ENCODE measurements at regions not wholly inside any gene's neighbourhood (a gene's known extent, or its start where the extent isn't known, plus 50 kb on each side); places are given as distances from the start of the nearest gene placed in this dataset.

DNA sequence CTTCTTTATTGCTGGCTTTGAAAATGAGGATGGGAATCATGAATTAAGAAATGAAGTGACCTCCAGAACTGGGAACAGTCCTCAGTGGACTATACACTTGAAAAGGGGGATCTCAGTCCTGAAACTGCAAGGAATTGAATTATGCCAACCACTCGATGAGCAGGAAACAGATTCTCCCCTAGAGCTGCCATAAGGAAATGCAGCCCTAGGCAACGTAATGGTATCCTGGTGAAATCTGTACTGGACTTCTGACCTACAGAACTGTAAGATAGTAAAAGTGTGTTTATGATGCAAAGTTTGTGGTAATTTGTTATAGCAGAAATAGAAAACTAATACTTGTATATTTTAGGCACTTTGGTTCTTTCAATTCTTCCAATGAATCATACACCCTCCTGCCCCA lies 236.4 kb upstream of the TAC1 start:
- 78% methylated on average over 2 of the region's 2 CpGs for WGBS, 2 donors (ENCODE audit: low coverage in 1 of 2)
- H3K4me1 ChIP-seq: no peaks in the 10 kb centered on the region
- H3K4me3 ChIP-seq: no peak overlapping the region
- no peaks in the 10 kb centered on the region for H3K36me3 ChIP-seq
- no peak overlapping the region for H3K27ac ChIP-seq
- no peak for ATAC-seq
- H3K9me3 ChIP-seq: no peaks in the 10 kb centered on the region
- H3K27me3 ChIP-seq: no peaks in the 10 kb centered on the region
- TF ChIP-seq EP300 (IDR thresholded peaks at IDR 0.05): no peak
- TF ChIP-seq, protein P1, sequence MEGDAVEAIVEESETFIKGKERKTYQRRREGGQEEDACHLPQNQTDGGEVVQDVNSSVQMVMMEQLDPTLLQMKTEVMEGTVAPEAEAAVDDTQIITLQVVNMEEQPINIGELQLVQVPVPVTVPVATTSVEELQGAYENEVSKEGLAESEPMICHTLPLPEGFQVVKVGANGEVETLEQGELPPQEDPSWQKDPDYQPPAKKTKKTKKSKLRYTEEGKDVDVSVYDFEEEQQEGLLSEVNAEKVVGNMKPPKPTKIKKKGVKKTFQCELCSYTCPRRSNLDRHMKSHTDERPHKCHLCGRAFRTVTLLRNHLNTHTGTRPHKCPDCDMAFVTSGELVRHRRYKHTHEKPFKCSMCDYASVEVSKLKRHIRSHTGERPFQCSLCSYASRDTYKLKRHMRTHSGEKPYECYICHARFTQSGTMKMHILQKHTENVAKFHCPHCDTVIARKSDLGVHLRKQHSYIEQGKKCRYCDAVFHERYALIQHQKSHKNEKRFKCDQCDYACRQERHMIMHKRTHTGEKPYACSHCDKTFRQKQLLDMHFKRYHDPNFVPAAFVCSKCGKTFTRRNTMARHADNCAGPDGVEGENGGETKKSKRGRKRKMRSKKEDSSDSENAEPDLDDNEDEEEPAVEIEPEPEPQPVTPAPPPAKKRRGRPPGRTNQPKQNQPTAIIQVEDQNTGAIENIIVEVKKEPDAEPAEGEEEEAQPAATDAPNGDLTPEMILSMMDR (IDR thresholded peaks at IDR 0.05): no peak
- TF ChIP-seq POLR2A (IDR thresholded peaks at IDR 0.05): no peak
- TF ChIP-seq POLR2AphosphoS5 (IDR thresholded peaks at IDR 0.05): no peak

DNA sequence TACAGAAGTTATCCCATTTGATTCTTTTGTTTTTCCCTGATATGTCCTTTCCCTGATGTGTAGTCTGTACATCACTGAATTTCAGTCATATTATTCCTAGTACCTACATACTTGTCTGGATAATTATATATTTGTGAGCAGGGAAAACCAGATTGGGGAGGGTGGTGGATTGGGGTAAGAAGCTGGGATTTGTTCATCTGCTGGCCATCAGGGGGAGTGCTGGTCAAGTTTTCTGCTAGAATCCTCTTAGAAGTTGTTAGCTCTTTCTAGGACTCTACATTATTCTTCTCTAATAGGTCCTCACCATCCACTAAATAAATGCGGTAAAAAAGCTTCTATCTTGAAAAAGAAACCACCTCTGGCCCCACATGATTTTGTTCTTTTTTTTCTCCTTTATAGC lies 232.7 kb upstream of the TAC1 start:
- WGBS, 2 donors (ENCODE audit: low coverage in 1 of 2): 54 to 56% methylated on average over 1 of the region's 1 CpG
- Histone ChIP-seq H3K36me3 (no peaks in the 10 kb centered on the region), H3K27me3 (peaks cover 4% of the 10 kb centered on the region), H3K9me3 (no peaks in the 10 kb centered on the region), H3K27ac (no peak overlapping the region), H3K4me1 (no peaks in the 10 kb centered on the region), H3K4me3 (no peak overlapping the region)
- ATAC-seq: no peak
- no peak for TF ChIP-seq POLR2A (IDR thresholded peaks at IDR 0.05)
- no peak for TF ChIP-seq EP300 (IDR thresholded peaks at IDR 0.05)
- TF ChIP-seq, protein P1 (IDR thresholded peaks at IDR 0.05): peak in 2 of 4 experiments; percentile 5 to 21

DNA sequence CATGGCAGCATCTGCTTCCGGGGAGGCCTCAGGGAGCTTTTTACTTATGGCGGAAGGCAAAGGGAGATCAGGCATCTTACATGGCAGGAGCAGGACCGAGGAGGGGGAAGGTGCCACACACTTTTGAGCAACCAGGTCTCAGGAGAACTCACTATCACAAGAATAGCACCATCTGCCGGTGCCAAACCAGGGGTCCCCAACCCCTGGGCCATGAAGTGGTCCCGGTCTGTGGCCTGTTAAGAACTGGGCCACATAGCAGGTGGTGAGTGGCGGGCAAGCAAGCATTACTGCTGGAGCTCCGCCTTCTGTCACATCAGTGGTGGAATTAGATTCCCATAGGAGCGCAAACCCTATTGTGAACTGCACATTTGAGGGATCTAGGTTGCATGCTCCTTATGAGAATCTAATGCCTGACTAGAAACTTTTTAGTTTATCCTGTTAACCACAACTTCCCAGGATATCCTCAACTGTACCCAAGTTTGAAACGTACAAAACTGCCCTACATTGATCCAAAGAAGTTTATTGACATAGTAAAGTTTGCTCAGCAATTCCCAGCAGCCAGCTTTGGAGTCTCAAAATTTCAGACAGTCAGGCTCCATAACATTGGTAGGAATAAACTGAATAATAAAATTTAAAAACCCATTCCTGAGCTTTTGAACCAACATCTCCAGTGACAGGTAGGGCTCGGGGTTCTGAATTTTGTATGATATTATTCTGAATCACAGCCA lies 228.4 kb upstream of the TAC1 start:
- Histone ChIP-seq H3K36me3 (no peaks in the 10 kb centered on the region), H3K4me1 (no peaks in the 10 kb centered on the region), H3K27ac (no peak overlapping the region), H3K9me3 (no peaks in the 10 kb centered on the region), H3K4me3 (no peak overlapping the region), H3K27me3 (peaks cover 4% of the 10 kb centered on the region)
- WGBS, 2 donors (ENCODE audit: low coverage in 1 of 2): 61 to 81% methylated on average over 2 to 7 of the region's 10 CpGs
- no peak for ATAC-seq
- TF ChIP-seq, protein P1 (IDR thresholded peaks at IDR 0.05): no peak
- TF ChIP-seq POLR2AphosphoS5 (IDR thresholded peaks at IDR 0.05): no peak
- TF ChIP-seq POLR2A (IDR thresholded peaks at IDR 0.05): no peak
- no peak for TF ChIP-seq EP300 (IDR thresholded peaks at IDR 0.05)

DNA sequence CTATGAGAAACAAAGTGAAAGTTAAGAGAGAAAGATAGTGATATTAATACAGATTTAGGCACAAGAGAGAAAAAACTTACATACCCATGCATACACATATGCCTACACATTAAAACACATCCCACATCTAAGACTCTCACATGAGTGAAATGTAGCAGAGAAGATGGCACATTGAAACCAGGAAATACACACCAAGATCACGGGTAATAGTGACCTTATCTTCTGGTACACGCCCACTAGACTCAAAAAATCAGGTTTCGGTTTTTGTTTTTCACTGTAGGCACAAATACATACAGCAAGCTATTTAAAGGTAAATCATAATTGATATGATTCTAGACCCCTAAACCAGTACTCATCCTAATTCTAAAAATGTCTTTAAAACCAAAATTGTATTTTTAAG lies 225.2 kb upstream of the TAC1 start:
- Histone ChIP-seq H3K27ac (no peak overlapping the region), H3K9me3 (no peaks in the 10 kb centered on the region), H3K27me3 (peaks cover 4% of the 10 kb centered on the region), H3K4me1 (no peaks in the 10 kb centered on the region), H3K4me3 (no peak overlapping the region), H3K36me3 (no peaks in the 10 kb centered on the region)
- no peak for ATAC-seq
- TF ChIP-seq, protein P1 (IDR thresholded peaks at IDR 0.05): no peak
- no peak for TF ChIP-seq POLR2A (IDR thresholded peaks at IDR 0.05)
- TF ChIP-seq POLR2AphosphoS5 (IDR thresholded peaks at IDR 0.05): no peak
- TF ChIP-seq EP300 (IDR thresholded peaks at IDR 0.05): no peak
- WGBS, 2 donors (ENCODE audit: low coverage in 1 of 2): 45 to 50% methylated on average over 3 of the region's 3 CpGs

DNA sequence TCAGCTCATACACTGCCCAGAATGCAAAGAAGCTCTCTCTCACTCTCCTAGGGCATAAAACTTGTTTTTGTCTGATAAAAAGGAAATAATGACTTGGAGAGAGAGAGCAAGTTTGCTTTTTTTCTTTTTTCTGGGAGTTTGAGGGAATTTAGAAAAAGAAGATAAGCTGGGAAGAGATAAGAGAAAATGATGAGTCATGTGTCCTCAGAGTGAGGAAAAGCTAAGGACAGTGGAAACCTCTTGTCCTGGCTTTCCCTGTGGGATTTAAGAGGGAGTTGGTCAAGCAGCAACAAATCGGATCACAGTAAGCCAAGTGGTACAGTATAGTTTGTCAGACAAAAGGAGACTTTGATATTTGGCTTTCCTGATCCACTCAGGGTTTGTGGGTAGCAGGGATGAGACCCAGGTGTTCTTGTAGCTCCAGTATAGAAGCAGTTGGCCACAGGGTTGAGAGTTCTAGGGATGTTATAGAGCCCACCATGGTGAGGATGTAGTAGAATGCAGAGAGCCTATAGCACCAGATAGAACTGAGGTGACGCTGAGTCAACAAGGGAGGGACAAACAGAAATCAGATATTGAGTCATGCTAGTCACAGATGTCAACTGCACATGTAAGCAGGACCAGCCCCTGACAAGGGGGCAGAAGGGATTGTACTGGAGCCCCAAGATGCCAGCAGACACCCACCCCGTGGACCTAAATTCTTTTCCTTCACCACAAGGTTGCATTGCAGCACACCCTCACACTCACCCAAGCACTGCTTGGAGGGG lies 219.3 kb upstream of the TAC1 start:
- no peak for ATAC-seq
- WGBS, 2 donors (ENCODE audit: low coverage in 1 of 2): 52 to 57% methylated on average over 1 to 3 of the region's 3 CpGs
- H3K4me3 ChIP-seq: no peak overlapping the region
- no peak overlapping the region for H3K27ac ChIP-seq
- no peaks in the 10 kb centered on the region for H3K4me1 ChIP-seq
- no peaks in the 10 kb centered on the region for H3K36me3 ChIP-seq
- TF ChIP-seq EP300 (IDR thresholded peaks at IDR 0.05) (no peak), POLR2A (IDR thresholded peaks at IDR 0.05) (no peak), POLR2AphosphoS5 (IDR thresholded peaks at IDR 0.05) (no peak)
- TF ChIP-seq, protein P1 (IDR thresholded peaks at IDR 0.05): no peak
- H3K9me3 ChIP-seq: no peaks in the 10 kb centered on the region
- H3K27me3 ChIP-seq: no peaks in the 10 kb centered on the region

All from gastroesophageal sphincter (tissue), 4 donors.